ENCODE measurements at regions not wholly inside any gene's neighbourhood (a gene's known extent, or its start where the extent isn't known, plus 50 kb on each side); places are given as distances from the start of the nearest gene placed in this dataset.
A peak's percentile ranks its signal among the peaks of the same experiment; 100 is the strongest.
"Not testable (repeated sequence)": the region's sequence is repeated elsewhere in the genome, so short reads cannot be mapped to it uniquely, and the experiment has no call there.

GRCh38 chr4:161277150-161277787 lies 886.5 kb downstream of the FSTL5 start:
- 94% methylated on average over 31 of the region's 44 CpGs for WGBS (ENCODE audit: insufficient coverage)
- DNase-seq; H3K27ac ChIP-seq (ENCODE audit: low read length); H3K4me3 ChIP-seq (ENCODE audit: low read length); H3K9me3 ChIP-seq (replicated peaks; ENCODE audit: control insufficient read depth, low read depth, low read length); H3K4me1 ChIP-seq (ENCODE audit: control insufficient read depth, insufficient read depth, low read length); H3K36me3 ChIP-seq (ENCODE audit: control insufficient read depth, insufficient read depth, low read length); H3K27me3 ChIP-seq (ENCODE audit: control insufficient read depth, insufficient read depth, low read length): not testable (repeated sequence)

GRCh38 chr4:161273607-161274006 lies 890.2 kb downstream of the FSTL5 start:
- no peak for DNase-seq
- no peak overlapping the region for H3K27ac ChIP-seq (ENCODE audit: low read length)
- H3K27me3 ChIP-seq (ENCODE audit: control insufficient read depth, insufficient read depth, low read length) = no peaks in the 10 kb centered on the region
- H3K4me1 ChIP-seq (ENCODE audit: control insufficient read depth, insufficient read depth, low read length) = no peaks in the 10 kb centered on the region
- no peaks in the 10 kb centered on the region for H3K9me3 ChIP-seq (replicated peaks; ENCODE audit: control insufficient read depth, low read depth, low read length)
- H3K4me3 ChIP-seq (ENCODE audit: low read length) = no peak overlapping the region
- 78% methylated on average over 1 of the region's 2 CpGs for WGBS (ENCODE audit: insufficient coverage)
- no peaks in the 10 kb centered on the region for H3K36me3 ChIP-seq (ENCODE audit: control insufficient read depth, insufficient read depth, low read length)

DNA sequence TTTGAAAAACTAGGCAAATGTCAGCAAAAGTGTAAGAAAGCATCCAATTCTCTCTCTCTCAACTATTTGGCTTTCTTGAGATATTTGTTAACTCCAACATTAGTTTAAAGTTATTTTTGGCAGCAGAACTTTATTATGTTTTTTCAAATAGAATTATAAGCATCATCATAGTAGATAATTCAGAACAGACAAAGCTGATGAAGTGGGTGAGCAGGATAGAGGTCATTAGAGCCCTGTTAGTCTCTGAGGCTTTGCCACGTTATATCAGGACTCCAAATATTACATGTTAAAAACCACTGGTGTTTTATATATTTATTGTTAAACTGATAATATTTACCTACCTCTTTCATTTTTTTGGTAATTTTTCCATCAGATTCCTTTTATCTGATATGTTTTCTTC lies 903.0 kb downstream of the FSTL5 start:
- Histone ChIP-seq H3K4me1 (ENCODE audit: control insufficient read depth, insufficient read depth, low read length) (no peaks in the 10 kb centered on the region), H3K27ac (ENCODE audit: low read length) (no peak overlapping the region), H3K36me3 (ENCODE audit: control insufficient read depth, insufficient read depth, low read length) (no peaks in the 10 kb centered on the region), H3K27me3 (ENCODE audit: control insufficient read depth, insufficient read depth, low read length) (no peaks in the 10 kb centered on the region), H3K4me3 (ENCODE audit: low read length) (no peak overlapping the region), H3K9me3 (replicated peaks; ENCODE audit: control insufficient read depth, low read depth, low read length) (peaks cover 15% of the 10 kb centered on the region)
- WGBS (ENCODE audit: insufficient coverage) = no CpG with 5 or more reads among the region's 1 CpG
- no peak for DNase-seq

GRCh38 chr4:161256716-161257115 lies 907.1 kb downstream of the FSTL5 start:
- H3K27ac ChIP-seq (ENCODE audit: low read length) = no peak overlapping the region
- H3K4me1 ChIP-seq (ENCODE audit: control insufficient read depth, insufficient read depth, low read length) = no peaks in the 10 kb centered on the region
- no peaks in the 10 kb centered on the region for H3K36me3 ChIP-seq (ENCODE audit: control insufficient read depth, insufficient read depth, low read length)
- H3K9me3 ChIP-seq (replicated peaks; ENCODE audit: control insufficient read depth, low read depth, low read length) = peaks cover 27% of the 10 kb centered on the region
- DNase-seq = no peak
- no peaks in the 10 kb centered on the region for H3K27me3 ChIP-seq (ENCODE audit: control insufficient read depth, insufficient read depth, low read length)
- 70% methylated on average over 2 of the region's 4 CpGs for WGBS (ENCODE audit: insufficient coverage)
- no peak overlapping the region for H3K4me3 ChIP-seq (ENCODE audit: low read length)

- H3K4me3 ChIP-seq (ENCODE audit: low read length) = no peak overlapping the region
- no peaks in the 10 kb centered on the region for H3K4me1 ChIP-seq (ENCODE audit: control insufficient read depth, insufficient read depth, low read length)
These were observed 907.6 kb downstream of the FSTL5 start for GRCh38 chr4:161256172-161256571.

DNA sequence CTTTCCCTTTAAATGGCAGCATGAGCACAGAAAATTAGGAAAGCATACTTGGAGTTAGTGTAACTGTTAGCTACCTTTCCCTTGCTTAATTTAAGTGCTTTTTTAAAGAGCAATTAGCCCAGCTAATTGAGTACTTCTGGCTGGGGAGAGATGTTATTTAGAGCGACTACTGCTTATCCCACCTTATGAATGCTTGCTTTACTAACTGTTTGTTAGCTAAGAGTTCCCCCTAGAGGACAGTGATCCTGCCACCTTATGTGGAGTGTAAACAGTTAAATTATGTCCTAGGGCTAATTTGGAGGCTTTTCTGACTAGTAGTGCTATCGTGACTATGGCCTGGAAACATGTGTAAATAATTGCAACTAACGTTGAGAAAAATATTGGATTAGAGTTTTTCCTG lies 909.4 kb downstream of the FSTL5 start:
- no peak overlapping the region for H3K4me3 ChIP-seq (ENCODE audit: low read length)
- H3K4me1 ChIP-seq (ENCODE audit: control insufficient read depth, insufficient read depth, low read length) = no peaks in the 10 kb centered on the region
- H3K27ac ChIP-seq (ENCODE audit: low read length) = no peak overlapping the region
- DNase-seq = no peak
- WGBS (ENCODE audit: insufficient coverage) = 66% methylated on average over 2 of the region's 3 CpGs
- no peaks in the 10 kb centered on the region for H3K27me3 ChIP-seq (ENCODE audit: control insufficient read depth, insufficient read depth, low read length)
- H3K9me3 ChIP-seq (replicated peaks; ENCODE audit: control insufficient read depth, low read depth, low read length) = peaks cover 30% of the 10 kb centered on the region
- no peaks in the 10 kb centered on the region for H3K36me3 ChIP-seq (ENCODE audit: control insufficient read depth, insufficient read depth, low read length)

More at GRCh38 chr4:161256172-161256571, 907.6 kb downstream of the FSTL5 start:
- no peaks in the 10 kb centered on the region for H3K27me3 ChIP-seq (ENCODE audit: control insufficient read depth, insufficient read depth, low read length)
- no peak for DNase-seq
- peaks cover 27% of the 10 kb centered on the region for H3K9me3 ChIP-seq (replicated peaks; ENCODE audit: control insufficient read depth, low read depth, low read length)
- no peaks in the 10 kb centered on the region for H3K36me3 ChIP-seq (ENCODE audit: control insufficient read depth, insufficient read depth, low read length)
- 100% methylated on average over 4 of the region's 5 CpGs for WGBS (ENCODE audit: insufficient coverage)
- no peak overlapping the region for H3K27ac ChIP-seq (ENCODE audit: low read length)

DNA sequence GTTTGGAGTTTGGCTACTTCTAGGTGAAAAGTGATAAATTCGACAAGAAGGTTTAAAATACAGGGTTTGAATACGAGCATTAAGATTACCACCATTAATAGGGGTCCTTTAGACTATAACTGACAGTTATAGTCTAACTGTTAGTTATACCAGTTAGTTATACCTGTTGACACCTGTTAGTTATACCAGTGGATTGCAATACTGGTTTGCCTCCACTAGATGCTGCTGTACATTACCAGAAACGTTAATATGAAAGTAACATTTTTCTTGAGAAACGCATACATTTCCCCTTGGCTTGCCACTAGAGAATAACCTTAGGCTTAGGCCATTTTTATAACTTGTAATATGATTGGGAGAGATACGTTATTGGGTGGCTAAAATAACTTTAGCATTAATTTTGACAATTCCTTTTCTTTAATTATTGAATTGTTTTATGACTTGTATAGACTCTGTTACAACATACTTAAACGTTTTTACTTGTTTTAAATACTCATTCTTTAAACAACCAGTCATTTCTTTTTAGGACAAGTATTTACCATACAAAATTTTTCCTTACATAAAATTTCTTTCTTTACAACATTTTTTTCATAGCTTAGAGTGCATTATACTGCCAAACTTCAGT lies 911.2 kb downstream of the FSTL5 start:
- H3K27ac ChIP-seq (ENCODE audit: low read length) = no peak overlapping the region
- H3K36me3 ChIP-seq (ENCODE audit: control insufficient read depth, insufficient read depth, low read length) = no peaks in the 10 kb centered on the region
- no peaks in the 10 kb centered on the region for H3K27me3 ChIP-seq (ENCODE audit: control insufficient read depth, insufficient read depth, low read length)
- no peaks in the 10 kb centered on the region for H3K4me1 ChIP-seq (ENCODE audit: control insufficient read depth, insufficient read depth, low read length)
- no CpG with 5 or more reads among the region's 6 CpGs for WGBS (ENCODE audit: insufficient coverage)
- peaks cover 30% of the 10 kb centered on the region for H3K9me3 ChIP-seq (replicated peaks; ENCODE audit: control insufficient read depth, low read depth, low read length)
- no peak for DNase-seq
- H3K4me3 ChIP-seq (ENCODE audit: low read length) = no peak overlapping the region

DNA sequence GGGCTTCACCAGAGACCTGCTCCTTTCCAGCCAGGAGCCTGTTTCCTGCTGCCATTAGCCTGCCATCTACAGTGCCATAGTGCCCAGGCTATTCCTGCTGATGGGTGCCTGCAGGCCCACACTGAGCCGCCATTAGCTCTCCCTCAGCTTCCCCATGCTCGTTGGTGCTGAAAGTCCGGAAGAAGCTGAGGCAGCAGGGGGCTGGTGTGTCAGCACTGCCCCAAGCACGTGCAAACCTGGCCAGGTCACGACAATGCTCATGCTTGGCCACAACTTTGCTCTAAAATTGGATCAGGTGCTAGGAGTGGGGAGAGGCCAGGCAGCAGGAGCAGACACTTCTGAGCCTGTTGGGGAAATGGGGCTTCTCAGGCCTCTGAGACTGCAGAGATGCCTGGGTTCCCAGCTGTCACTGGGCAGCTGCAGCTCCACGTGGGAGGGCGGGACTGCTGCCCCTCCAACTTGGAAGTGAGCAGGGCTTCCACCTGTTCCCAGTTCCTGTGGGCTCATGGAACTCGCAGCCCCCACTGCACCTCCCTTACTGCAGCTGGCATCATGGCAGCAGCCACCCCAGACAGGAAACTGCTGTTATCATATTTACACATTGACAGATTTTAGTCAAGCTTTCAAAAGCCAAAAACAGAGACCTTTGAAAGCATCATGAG lies 913.9 kb downstream of the FSTL5 start:
- WGBS (ENCODE audit: insufficient coverage) = 83% methylated on average over 8 of the region's 8 CpGs
- H3K27ac ChIP-seq (ENCODE audit: low read length) = no peak overlapping the region
- no peaks in the 10 kb centered on the region for H3K4me1 ChIP-seq (ENCODE audit: control insufficient read depth, insufficient read depth, low read length)
- H3K27me3 ChIP-seq (ENCODE audit: control insufficient read depth, insufficient read depth, low read length) = no peaks in the 10 kb centered on the region
- peaks cover 10% of the 10 kb centered on the region for H3K9me3 ChIP-seq (replicated peaks; ENCODE audit: control insufficient read depth, low read depth, low read length)
- DNase-seq = peak; percentile 7
- H3K36me3 ChIP-seq (ENCODE audit: control insufficient read depth, insufficient read depth, low read length) = no peaks in the 10 kb centered on the region
- no peak overlapping the region for H3K4me3 ChIP-seq (ENCODE audit: low read length)

DNA sequence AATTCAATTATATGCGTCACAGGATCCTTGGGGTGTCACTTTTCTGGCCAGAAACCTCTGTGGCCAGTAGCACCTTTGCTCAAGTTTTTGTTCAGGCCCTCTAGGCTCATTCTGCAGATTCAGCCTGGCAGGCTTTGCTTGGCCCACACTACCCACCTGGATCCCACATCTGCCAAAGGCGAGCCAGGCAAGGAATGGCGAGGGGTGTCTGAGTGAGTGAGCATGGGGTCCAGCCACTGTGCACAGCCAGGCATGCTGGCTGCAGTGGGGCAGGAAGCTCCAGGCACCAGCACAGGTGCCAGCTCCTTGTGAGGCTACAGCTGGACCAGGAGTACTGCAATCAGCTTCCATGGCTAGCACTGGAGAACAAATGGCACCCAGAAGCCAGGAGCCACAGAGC lies 914.9 kb downstream of the FSTL5 start:
- Histone ChIP-seq H3K4me3 (ENCODE audit: low read length) (no peak overlapping the region), H3K36me3 (ENCODE audit: control insufficient read depth, insufficient read depth, low read length) (no peaks in the 10 kb centered on the region), H3K27ac (ENCODE audit: low read length) (no peak overlapping the region), H3K4me1 (ENCODE audit: control insufficient read depth, insufficient read depth, low read length) (no peaks in the 10 kb centered on the region), H3K27me3 (ENCODE audit: control insufficient read depth, insufficient read depth, low read length) (no peaks in the 10 kb centered on the region), H3K9me3 (replicated peaks; ENCODE audit: control insufficient read depth, low read depth, low read length) (peaks cover 4% of the 10 kb centered on the region)
- DNase-seq = no peak
- WGBS (ENCODE audit: insufficient coverage) = 96% methylated on average over 3 of the region's 3 CpGs

GRCh38 chr4:161247831-161248230 lies 916.0 kb downstream of the FSTL5 start:
- WGBS (ENCODE audit: insufficient coverage) = no CpG with 5 or more reads among the region's 1 CpG
- H3K4me1 ChIP-seq (ENCODE audit: control insufficient read depth, insufficient read depth, low read length) = no peaks in the 10 kb centered on the region

More at GRCh38 chr4:161247831-161248230, 916.0 kb downstream of the FSTL5 start:
- H3K9me3 ChIP-seq (replicated peaks; ENCODE audit: control insufficient read depth, low read depth, low read length) = peaks cover 3% of the 10 kb centered on the region
- no peak for DNase-seq
- H3K27ac ChIP-seq (ENCODE audit: low read length) = no peak overlapping the region
- H3K27me3 ChIP-seq (ENCODE audit: control insufficient read depth, insufficient read depth, low read length) = no peaks in the 10 kb centered on the region
- H3K4me3 ChIP-seq (ENCODE audit: low read length) = no peak overlapping the region
- H3K36me3 ChIP-seq (ENCODE audit: control insufficient read depth, insufficient read depth, low read length) = no peaks in the 10 kb centered on the region

Measured in muscle of leg (tissue), 3 donors.